Fibroblast of the aortic adventitia (primary cell): ENCODE measurements at regions not wholly inside any gene's neighbourhood (a gene's known extent, or its start where the extent isn't known, plus 50 kb on each side); places are given as distances from the start of the nearest gene placed in this dataset.

Experiments used
- DNase-seq: peaks from one replicate; pipeline ENCODE4 v3.0.0-alpha.2; 2010; ENCODE audit warnings: low read depth
- H3K4me3 ChIP-seq: 2 replicates; pipeline ENCODE4 v1.5.1; 2011; ENCODE audit warnings: low read depth, mild to moderate bottlenecking, control low read depth, low read length, moderate library complexity
- CTCF ChIP-seq: IDR thresholded peaks from 2 replicates; pipeline ENCODE4 v1.5.1; 2011; ENCODE audit warnings: mild to moderate bottlenecking, low read length, control low read depth, inconsistent platforms; ENCODE audit not compliant: insufficient read depth

GRCh38 chr6:114428341-114428740 lies 85.5 kb upstream of the HS3ST5 start:
- DNase-seq, result no peak
- TF ChIP-seq CTCF, result no peak
- H3K4me3 ChIP-seq, result no peak overlapping the region

- TF ChIP-seq CTCF, result no peak
- DNase-seq, result no peak
- H3K4me3 ChIP-seq, result no peak overlapping the region
Measured at GRCh38 chr6:114421199-114421598, 78.4 kb upstream of the HS3ST5 start.

GRCh38 chr6:114419175-114419574 lies 76.4 kb upstream of the HS3ST5 start:
- no peak for TF ChIP-seq CTCF
- no peak overlapping the region for H3K4me3 ChIP-seq
- DNase-seq, result no peak

GRCh38 chr6:114418304-114418972 lies 75.6 kb upstream of the HS3ST5 start:
- no peak for TF ChIP-seq CTCF
- no peak overlapping the region for H3K4me3 ChIP-seq
- DNase-seq, result no peak

- no peak overlapping the region for H3K4me3 ChIP-seq
- TF ChIP-seq CTCF, result no peak
- DNase-seq, result no peak
Measured at GRCh38 chr6:114407426-114408035, 64.7 kb upstream of the HS3ST5 start.

- no peak overlapping the region for H3K4me3 ChIP-seq
- TF ChIP-seq CTCF, result no peak
- DNase-seq, result no peak
Measured at GRCh38 chr6:114404339-114404955, 61.6 kb upstream of the HS3ST5 start.

GRCh38 chr6:114403858-114404257 lies 61.0 kb upstream of the HS3ST5 start:
- no peak for DNase-seq
- H3K4me3 ChIP-seq, result no peak overlapping the region
- TF ChIP-seq CTCF, result no peak
